HEK293 (cell line): ENCODE measurements at regions not wholly inside any gene's neighbourhood (a gene's known extent, or its start where the extent isn't known, plus 50 kb on each side); places are given as distances from the start of the nearest gene placed in this dataset.

Experiments used
- CTCF ChIA-PET: fragments of 350-600 bp; formaldehyde crosslinking; extraction: SDS; loops from one replicate; lab custom pipeline; 2021; ENCODE audit warnings: antibody characterized with exemption; lab: Yijun Ruan, JAX
- POLR2A ChIA-PET: fragments of 300-600 bp; formaldehyde crosslinking; extraction: SDS; loops from one replicate; lab custom pipeline; 2020; ENCODE audit warnings: antibody characterized with exemption, inconsistent platforms; lab: Yijun Ruan, JAX
- H3K27ac ChIP-seq: fragments of 200-500 bp; sonication (Bioruptor generic); 2 replicates; pipeline ENCODE4 v1.5.1; 2014; ENCODE audit warnings: low read depth, low read length, control low read depth, inconsistent platforms; ENCODE audit errors: extremely low read depth
- H3K36me3 ChIP-seq, 2 experiments: fragments of 200-500 bp in 1 of 2; sonication (Bioruptor generic) in 1 of 2; 1 replicate in 1 of 2; 2 replicates in 1 of 2; pipeline ENCODE4 v1.5.1; 2014 to 2017; ENCODE audit warnings: inconsistent platforms in 2 of 2, low read length in 2 of 2; ENCODE audit not compliant: control insufficient read depth in 2 of 2, insufficient read depth in 1 of 2
- H3K4me1 ChIP-seq: fragments of 200-500 bp; sonication (Bioruptor generic); 2 replicates; pipeline ENCODE4 v1.5.1; 2014; ENCODE audit warnings: mild to moderate bottlenecking, low read length, inconsistent platforms; ENCODE audit not compliant: control insufficient read depth, insufficient read depth
- H3K4me3 ChIP-seq: 2 replicates; pipeline ENCODE4 v1.5.1; 2011; ENCODE audit warnings: low read depth, mild to moderate bottlenecking, control low read depth, low read length, moderate library complexity
- H3K9me3 ChIP-seq: fragments of 200-500 bp; sonication (Bioruptor generic); 2 replicates; pipeline ENCODE4 v1.5.1; 2014; ENCODE audit warnings: low read depth, low read length, inconsistent platforms; ENCODE audit not compliant: control insufficient read depth, insufficient read depth
- BCL11B ChIP-seq: fragments of 450-650 bp; formaldehyde crosslinking; IDR thresholded peaks from 2 replicates; pipeline ENCODE4 v1.5.1; 2016; ENCODE audit warnings: low read depth, missing biosample characterization, missing genetic modification characterization
- GFI1B ChIP-seq: fragments of 450-650 bp; formaldehyde crosslinking; IDR thresholded peaks from 2 replicates; pipeline ENCODE4 v1.5.1; 2016; ENCODE audit warnings: missing biosample characterization, missing genetic modification characterization
- HOXD13 ChIP-seq: sonication (generic); formaldehyde crosslinking; IDR thresholded peaks from 2 replicates; pipeline ENCODE4 v1.8.0; 2022; ENCODE audit warnings: missing genetic modification reagents, borderline replicate concordance
- IKZF3 ChIP-seq: fragments of 450-650 bp; IDR thresholded peaks from 2 replicates; pipeline ENCODE4 v1.5.0; 2018; ENCODE audit warnings: missing biosample characterization, mild to moderate bottlenecking, missing genetic modification characterization, moderate library complexity
- MYNN ChIP-seq: fragments of 450-650 bp; formaldehyde crosslinking; IDR thresholded peaks from 2 replicates; pipeline ENCODE4 v1.5.1; 2016; ENCODE audit warnings: missing biosample characterization, missing genetic modification characterization, borderline replicate concordance
- PRDM6 ChIP-seq: fragments of 450-650 bp; formaldehyde crosslinking; IDR thresholded peaks from 2 replicates; pipeline ENCODE4 v1.5.1; 2017; ENCODE audit warnings: missing biosample characterization, missing genetic modification characterization
- ZBTB1 ChIP-seq: fragments of 450-650 bp; formaldehyde crosslinking; IDR thresholded peaks from 2 replicates; pipeline ENCODE4 v1.5.1; 2016; ENCODE audit warnings: missing biosample characterization, missing genetic modification characterization
- ZBTB10 ChIP-seq: fragments of 450-650 bp; formaldehyde crosslinking; IDR thresholded peaks from 2 replicates; pipeline ENCODE4 v1.5.1; 2016; ENCODE audit warnings: missing biosample characterization, missing genetic modification characterization
- ZEB2 ChIP-seq: fragments of 450-650 bp; formaldehyde crosslinking; IDR thresholded peaks from 2 replicates; pipeline ENCODE4 v1.5.1; 2016; ENCODE audit warnings: missing biosample characterization, missing genetic modification characterization
- ZNF146 ChIP-seq: fragments of 450-650 bp; formaldehyde crosslinking; IDR thresholded peaks from 2 replicates; pipeline ENCODE4 v1.5.1; 2016; ENCODE audit warnings: missing biosample characterization, missing genetic modification characterization
- ZNF202 ChIP-seq: fragments of 450-650 bp; formaldehyde crosslinking; IDR thresholded peaks from 2 replicates; pipeline ENCODE4 v1.5.1; 2016; ENCODE audit warnings: missing biosample characterization, missing genetic modification characterization, borderline replicate concordance
- ZNF23 ChIP-seq: fragments of 450-650 bp; formaldehyde crosslinking; IDR thresholded peaks from 2 replicates; pipeline ENCODE4 v1.5.1; 2016; ENCODE audit warnings: missing biosample characterization, missing genetic modification characterization, borderline replicate concordance
- ZNF324 ChIP-seq: fragments of 450-650 bp; formaldehyde crosslinking; IDR thresholded peaks from 2 replicates; pipeline ENCODE4 v1.5.1; 2016; ENCODE audit warnings: missing biosample characterization, missing genetic modification characterization
- ZNF423 ChIP-seq: fragments of 450-650 bp; formaldehyde crosslinking; IDR thresholded peaks from 2 replicates; pipeline ENCODE4 v1.5.1; 2016; ENCODE audit warnings: missing biosample characterization, missing genetic modification characterization
- ZNF510 ChIP-seq: fragments of 450-650 bp; formaldehyde crosslinking; IDR thresholded peaks from 2 replicates; pipeline ENCODE4 v1.5.1; 2018; ENCODE audit warnings: mild to moderate bottlenecking, missing genetic modification characterization, missing biosample characterization; ENCODE audit not compliant: insufficient replicate concordance
- ZNF514 ChIP-seq: fragments of 450-650 bp; formaldehyde crosslinking; IDR thresholded peaks from 2 replicates; pipeline ENCODE4 v1.5.1; 2016; ENCODE audit warnings: missing biosample characterization, missing genetic modification characterization
- ZSCAN4 ChIP-seq: fragments of 450-650 bp; formaldehyde crosslinking; IDR thresholded peaks from 2 replicates; pipeline ENCODE4 v1.5.1; 2017; ENCODE audit warnings: missing biosample characterization, missing genetic modification characterization
- TF ChIP-seq, protein P1 (sequence below): fragments of 450-650 bp; formaldehyde crosslinking; IDR thresholded peaks from 2 replicates; pipeline ENCODE4 v1.5.1; 2016; ENCODE audit warnings: missing biosample characterization, missing genetic modification characterization
- TF ChIP-seq, protein P2 (sequence below): fragments of 450-650 bp; formaldehyde crosslinking; IDR thresholded peaks from 2 replicates; pipeline ENCODE4 v1.5.1; 2016; ENCODE audit warnings: missing biosample characterization, missing genetic modification characterization, borderline replicate concordance

GRCh38 chr5:117473165-117473564 lies 898.5 kb upstream of the SEMA6A start:
- no peak overlapping the region for H3K4me3 ChIP-seq
- H3K4me1 ChIP-seq: no peaks in the 10 kb centered on the region
- ChIA-PET POLR2A (no interaction called here), CTCF (interaction anchor here (1.0 to 3.3 kb wide), 2 partner anchors 16 to 19 kb away, joined by 3 to 12 read pairs; no protein-coding TSS in a partner anchor)
- no peaks in the 10 kb centered on the region for H3K36me3 ChIP-seq
- no peak overlapping the region for H3K27ac ChIP-seq
- no peaks in the 10 kb centered on the region for H3K9me3 ChIP-seq
- no peak for TF ChIP-seq ZBTB1
- no peak for TF ChIP-seq ZEB2 (tag by site-specific recombination)
- TF ChIP-seq PRDM6 (tag by site-specific recombination): 0 out of 2 replicates have a peak, but pooled peaks have one; percentile 12
- TF ChIP-seq ZNF146 (tag by site-specific recombination): no peak

DNA sequence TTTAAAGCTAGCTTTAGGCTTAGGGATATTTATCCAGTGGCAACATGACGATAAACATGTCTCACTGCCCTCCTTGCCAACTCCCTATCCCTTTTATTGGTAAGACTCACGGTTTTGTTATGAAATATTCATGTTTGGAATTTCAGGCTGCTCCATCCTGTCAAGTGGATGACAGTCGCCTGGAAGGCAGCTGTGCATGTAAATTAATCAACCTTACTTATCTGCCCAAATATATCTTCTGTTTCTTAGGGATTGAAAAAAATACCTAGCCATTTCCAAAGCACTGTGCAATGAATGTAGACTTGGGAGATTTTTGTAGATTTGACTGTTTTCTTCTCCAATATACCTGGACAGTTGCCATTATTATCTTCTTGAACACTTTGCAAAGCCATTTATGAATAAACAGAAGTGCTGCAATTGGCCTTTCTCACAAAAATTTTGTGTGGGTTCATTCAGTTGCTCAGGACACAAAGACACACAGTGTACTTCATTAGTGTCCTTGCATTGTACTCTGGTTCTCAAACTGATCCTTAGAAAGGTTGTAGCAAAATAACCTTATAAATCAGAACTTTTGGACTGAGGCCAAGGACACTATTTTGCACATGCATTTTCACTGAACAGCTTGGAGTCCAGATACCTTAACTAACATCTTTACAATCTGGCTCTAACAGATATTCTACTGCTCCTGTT lies 889.4 kb upstream of the SEMA6A start:
- H3K27ac ChIP-seq: no peak overlapping the region
- ChIA-PET CTCF (interaction anchor here (1.0 kb wide), 1 partner anchor 9 kb away, joined by 3 read pairs; no protein-coding TSS in a partner anchor), POLR2A (no interaction called here)

DNA sequence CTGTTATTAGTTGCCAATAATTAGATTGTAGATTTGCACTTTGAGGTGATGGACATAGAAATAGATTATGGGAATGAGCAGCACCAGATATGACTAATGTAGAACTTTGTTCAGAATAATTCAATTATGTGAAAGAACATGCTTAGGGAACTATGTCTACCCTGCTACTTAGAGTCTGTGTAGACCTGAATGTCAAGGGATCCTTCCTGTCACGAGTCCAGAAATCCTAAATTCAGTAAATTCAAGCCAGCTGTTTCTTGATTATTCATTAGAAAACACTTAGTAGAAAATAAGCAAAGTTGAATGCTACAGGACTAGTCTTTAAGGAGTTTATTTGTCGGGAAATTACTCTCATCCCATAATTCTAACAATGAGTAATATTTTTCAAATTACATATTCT lies 887.3 kb upstream of the SEMA6A start:
- Histone ChIP-seq H3K4me3 (no peak overlapping the region), H3K9me3 (no peaks in the 10 kb centered on the region), H3K27ac (no peak overlapping the region), H3K4me1 (no peaks in the 10 kb centered on the region), H3K36me3 (no peaks in the 10 kb centered on the region)
- TF ChIP-seq ZNF514 (no peak), HOXD13 (no peak), ZBTB10 (tag by site-specific recombination) (no peak), ZNF23 (no peak), IKZF3 (no peak), ZNF510 (tag by site-specific recombination) (no peak), ZNF423 (tag by site-specific recombination) (no peak), ZSCAN4 (tag by site-specific recombination) (no peak)
- TF ChIP-seq, protein P1, sequence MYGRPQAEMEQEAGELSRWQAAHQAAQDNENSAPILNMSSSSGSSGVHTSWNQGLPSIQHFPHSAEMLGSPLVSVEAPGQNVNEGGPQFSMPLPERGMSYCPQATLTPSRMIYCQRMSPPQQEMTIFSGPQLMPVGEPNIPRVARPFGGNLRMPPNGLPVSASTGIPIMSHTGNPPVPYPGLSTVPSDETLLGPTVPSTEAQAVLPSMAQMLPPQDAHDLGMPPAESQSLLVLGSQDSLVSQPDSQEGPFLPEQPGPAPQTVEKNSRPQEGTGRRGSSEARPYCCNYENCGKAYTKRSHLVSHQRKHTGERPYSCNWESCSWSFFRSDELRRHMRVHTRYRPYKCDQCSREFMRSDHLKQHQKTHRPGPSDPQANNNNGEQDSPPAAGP (tag by site-specific recombination): no peak
- TF ChIP-seq, protein P2, sequence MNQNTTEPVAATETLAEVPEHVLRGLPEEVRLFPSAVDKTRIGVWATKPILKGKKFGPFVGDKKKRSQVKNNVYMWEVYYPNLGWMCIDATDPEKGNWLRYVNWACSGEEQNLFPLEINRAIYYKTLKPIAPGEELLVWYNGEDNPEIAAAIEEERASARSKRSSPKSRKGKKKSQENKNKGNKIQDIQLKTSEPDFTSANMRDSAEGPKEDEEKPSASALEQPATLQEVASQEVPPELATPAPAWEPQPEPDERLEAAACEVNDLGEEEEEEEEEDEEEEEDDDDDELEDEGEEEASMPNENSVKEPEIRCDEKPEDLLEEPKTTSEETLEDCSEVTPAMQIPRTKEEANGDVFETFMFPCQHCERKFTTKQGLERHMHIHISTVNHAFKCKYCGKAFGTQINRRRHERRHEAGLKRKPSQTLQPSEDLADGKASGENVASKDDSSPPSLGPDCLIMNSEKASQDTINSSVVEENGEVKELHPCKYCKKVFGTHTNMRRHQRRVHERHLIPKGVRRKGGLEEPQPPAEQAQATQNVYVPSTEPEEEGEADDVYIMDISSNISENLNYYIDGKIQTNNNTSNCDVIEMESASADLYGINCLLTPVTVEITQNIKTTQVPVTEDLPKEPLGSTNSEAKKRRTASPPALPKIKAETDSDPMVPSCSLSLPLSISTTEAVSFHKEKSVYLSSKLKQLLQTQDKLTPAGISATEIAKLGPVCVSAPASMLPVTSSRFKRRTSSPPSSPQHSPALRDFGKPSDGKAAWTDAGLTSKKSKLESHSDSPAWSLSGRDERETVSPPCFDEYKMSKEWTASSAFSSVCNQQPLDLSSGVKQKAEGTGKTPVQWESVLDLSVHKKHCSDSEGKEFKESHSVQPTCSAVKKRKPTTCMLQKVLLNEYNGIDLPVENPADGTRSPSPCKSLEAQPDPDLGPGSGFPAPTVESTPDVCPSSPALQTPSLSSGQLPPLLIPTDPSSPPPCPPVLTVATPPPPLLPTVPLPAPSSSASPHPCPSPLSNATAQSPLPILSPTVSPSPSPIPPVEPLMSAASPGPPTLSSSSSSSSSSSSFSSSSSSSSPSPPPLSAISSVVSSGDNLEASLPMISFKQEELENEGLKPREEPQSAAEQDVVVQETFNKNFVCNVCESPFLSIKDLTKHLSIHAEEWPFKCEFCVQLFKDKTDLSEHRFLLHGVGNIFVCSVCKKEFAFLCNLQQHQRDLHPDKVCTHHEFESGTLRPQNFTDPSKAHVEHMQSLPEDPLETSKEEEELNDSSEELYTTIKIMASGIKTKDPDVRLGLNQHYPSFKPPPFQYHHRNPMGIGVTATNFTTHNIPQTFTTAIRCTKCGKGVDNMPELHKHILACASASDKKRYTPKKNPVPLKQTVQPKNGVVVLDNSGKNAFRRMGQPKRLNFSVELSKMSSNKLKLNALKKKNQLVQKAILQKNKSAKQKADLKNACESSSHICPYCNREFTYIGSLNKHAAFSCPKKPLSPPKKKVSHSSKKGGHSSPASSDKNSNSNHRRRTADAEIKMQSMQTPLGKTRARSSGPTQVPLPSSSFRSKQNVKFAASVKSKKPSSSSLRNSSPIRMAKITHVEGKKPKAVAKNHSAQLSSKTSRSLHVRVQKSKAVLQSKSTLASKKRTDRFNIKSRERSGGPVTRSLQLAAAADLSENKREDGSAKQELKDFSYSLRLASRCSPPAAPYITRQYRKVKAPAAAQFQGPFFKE (tag by site-specific recombination): no peak
- ChIA-PET POLR2A (no interaction called here), CTCF (no interaction called here)

More for the DNA sequence above, 889.4 kb upstream of the SEMA6A start:
- Histone ChIP-seq H3K4me1 (no peaks in the 10 kb centered on the region), H3K36me3 (no peaks in the 10 kb centered on the region), H3K4me3 (no peak overlapping the region), H3K9me3 (no peaks in the 10 kb centered on the region)
- TF ChIP-seq ZNF202 (tag by site-specific recombination) (no peak), BCL11B (tag by site-specific recombination) (no peak), ZNF324 (tag by site-specific recombination) (no peak), GFI1B (tag by site-specific recombination) (no peak), MYNN (tag by site-specific recombination) (no peak)
